ENCODE measurements at regions not wholly inside any gene's neighbourhood (a gene's known extent, or its start where the extent isn't known, plus 50 kb on each side); places are given as distances from the start of the nearest gene placed in this dataset.
A peak's percentile ranks its signal among the peaks of the same experiment; 100 is the strongest.

GRCh38 chr17:73820686-73821448 lies 176.6 kb upstream of the SDK2 start:
- ATAC-seq (no peak), DNase-seq (no peak)
- Mint-ChIP-seq H3K4me1 (ENCODE audit: low read depth) (peaks cover 13% of the 10 kb centered on the region), H3K27me3 (peaks cover 14% of the 10 kb centered on the region), H3K27ac (no peak overlapping the region), H3K9me3 (peaks cover 5% of the 10 kb centered on the region), H3K4me3 (no peak overlapping the region), H3K36me3 (ENCODE audit: low read depth) (peaks cover 1% of the 10 kb centered on the region)
- TF ChIP-seq, protein P1, sequence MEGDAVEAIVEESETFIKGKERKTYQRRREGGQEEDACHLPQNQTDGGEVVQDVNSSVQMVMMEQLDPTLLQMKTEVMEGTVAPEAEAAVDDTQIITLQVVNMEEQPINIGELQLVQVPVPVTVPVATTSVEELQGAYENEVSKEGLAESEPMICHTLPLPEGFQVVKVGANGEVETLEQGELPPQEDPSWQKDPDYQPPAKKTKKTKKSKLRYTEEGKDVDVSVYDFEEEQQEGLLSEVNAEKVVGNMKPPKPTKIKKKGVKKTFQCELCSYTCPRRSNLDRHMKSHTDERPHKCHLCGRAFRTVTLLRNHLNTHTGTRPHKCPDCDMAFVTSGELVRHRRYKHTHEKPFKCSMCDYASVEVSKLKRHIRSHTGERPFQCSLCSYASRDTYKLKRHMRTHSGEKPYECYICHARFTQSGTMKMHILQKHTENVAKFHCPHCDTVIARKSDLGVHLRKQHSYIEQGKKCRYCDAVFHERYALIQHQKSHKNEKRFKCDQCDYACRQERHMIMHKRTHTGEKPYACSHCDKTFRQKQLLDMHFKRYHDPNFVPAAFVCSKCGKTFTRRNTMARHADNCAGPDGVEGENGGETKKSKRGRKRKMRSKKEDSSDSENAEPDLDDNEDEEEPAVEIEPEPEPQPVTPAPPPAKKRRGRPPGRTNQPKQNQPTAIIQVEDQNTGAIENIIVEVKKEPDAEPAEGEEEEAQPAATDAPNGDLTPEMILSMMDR (IDR thresholded peaks at IDR 0.05) = no peak
- CTCF ChIA-PET = interaction anchor here (1.4 kb wide), 1 partner anchor 393 kb away, joined by 3 read pairs; no protein-coding TSS in a partner anchor
- POLR2A ChIA-PET = interaction anchor here (0.9 kb wide), 1 partner anchor 8 kb away, joined by 4 read pairs; no protein-coding TSS in a partner anchor
- intact Hi-C loops (cut with micrococcal nuclease) = no loop called here

- ChIA-PET POLR2A (interaction anchor here (0.9 kb wide), 1 partner anchor 9 kb away, joined by 4 read pairs; no protein-coding TSS in a partner anchor), CTCF (interaction anchor here (1.4 kb wide), 1 partner anchor 393 kb away, joined by 3 read pairs; no protein-coding TSS in a partner anchor)
- Mint-ChIP-seq H3K27me3 (peaks cover 14% of the 10 kb centered on the region), H3K36me3 (ENCODE audit: low read depth) (peaks cover 1% of the 10 kb centered on the region), H3K4me3 (no peak overlapping the region), H3K27ac (no peak overlapping the region), H3K9me3 (peaks cover 5% of the 10 kb centered on the region), H3K4me1 (ENCODE audit: low read depth) (peaks cover 13% of the 10 kb centered on the region)
- TF ChIP-seq, protein P1 (IDR thresholded peaks at IDR 0.05) = no peak
- ATAC-seq = no peak
- intact Hi-C loops (cut with micrococcal nuclease) = no loop called here
- DNase-seq = no peak
Measured at GRCh38 chr17:73821665-73822064, 177.4 kb upstream of the SDK2 start.

GRCh38 chr17:73822371-73822770 lies 178.1 kb upstream of the SDK2 start:
- CTCF ChIA-PET = interaction anchor here (1.4 kb wide), 1 partner anchor 394 kb away, joined by 3 read pairs; no protein-coding TSS in a partner anchor
- peak; percentile 39 for ATAC-seq
- peak; percentile 24 for DNase-seq
- intact Hi-C loops (cut with micrococcal nuclease) = no loop called here
- POLR2A ChIA-PET = interaction anchor here (1.4 kb wide), 1 partner anchor 10 kb away, joined by 3 read pairs; no protein-coding TSS in a partner anchor
- Mint-ChIP-seq H3K27ac (no peak overlapping the region), H3K4me3 (no peak overlapping the region), H3K27me3 (peaks cover 14% of the 10 kb centered on the region), H3K9me3 (peaks cover 5% of the 10 kb centered on the region), H3K4me1 (ENCODE audit: low read depth) (peaks cover 18% of the 10 kb centered on the region), H3K36me3 (ENCODE audit: low read depth) (peaks cover 1% of the 10 kb centered on the region)
- TF ChIP-seq, protein P1 (IDR thresholded peaks at IDR 0.05) = no peak

DNA sequence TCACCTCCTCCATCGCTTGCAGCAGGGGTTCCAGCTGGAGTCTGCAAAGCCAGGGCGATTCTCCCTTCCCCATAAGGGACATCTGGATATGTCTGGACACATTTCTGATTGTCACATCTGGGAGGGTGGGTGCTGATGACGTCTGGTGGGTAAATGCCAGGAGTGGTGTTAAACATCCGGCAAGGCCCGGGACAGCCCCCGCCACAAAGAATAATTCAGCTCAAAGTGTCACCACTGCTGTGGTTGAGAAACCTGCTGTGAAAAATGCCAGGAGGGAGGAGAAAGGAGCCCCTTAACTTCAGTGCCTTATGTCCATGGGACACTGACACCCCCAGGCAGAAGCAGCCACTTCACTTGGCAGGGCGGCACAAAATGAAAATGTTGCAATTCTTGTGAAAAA lies 179.4 kb upstream of the SDK2 start:
- ATAC-seq (peak; percentile 35), DNase-seq (peak; percentile 39)
- ChIA-PET POLR2A (interaction anchor here (1.4 kb wide), 1 partner anchor 9 kb away, joined by 3 read pairs; no protein-coding TSS in a partner anchor), CTCF (no interaction called here)
- H3K9me3 Mint-ChIP-seq = peaks cover 4% of the 10 kb centered on the region
- H3K27ac Mint-ChIP-seq = no peak overlapping the region
- TF ChIP-seq, protein P1 (IDR thresholded peaks at IDR 0.05) = no peak
- H3K4me3 Mint-ChIP-seq = no peak overlapping the region
- intact Hi-C loops (cut with micrococcal nuclease) = no loop called here
- peaks cover 14% of the 10 kb centered on the region for H3K27me3 Mint-ChIP-seq
- H3K4me1 Mint-ChIP-seq (ENCODE audit: low read depth) = peaks cover 31% of the 10 kb centered on the region
- H3K36me3 Mint-ChIP-seq (ENCODE audit: low read depth) = peaks cover 1% of the 10 kb centered on the region

- Mint-ChIP-seq H3K27ac (no peak overlapping the region), H3K4me3 (no peak overlapping the region), H3K4me1 (ENCODE audit: low read depth) (peaks cover 31% of the 10 kb centered on the region), H3K27me3 (peaks cover 14% of the 10 kb centered on the region), H3K9me3 (no peaks in the 10 kb centered on the region), H3K36me3 (ENCODE audit: low read depth) (no peaks in the 10 kb centered on the region)
- TF ChIP-seq, protein P1 (IDR thresholded peaks at IDR 0.05) = no peak
- ATAC-seq (no peak), DNase-seq (no peak)
- intact Hi-C loops (cut with micrococcal nuclease) = no loop called here
- CTCF ChIA-PET = interaction anchor here (1.2 kb wide), 1 partner anchor 182 kb away, joined by 3 read pairs; no protein-coding TSS in a partner anchor
- POLR2A ChIA-PET = no interaction called here
Measured at GRCh38 chr17:73824321-73824720, 180.1 kb upstream of the SDK2 start.

Data from activated CD8-positive, alpha-beta T cell treated with anti-CD3 and anti-CD28 coated beads for 36 hours (primary cell).